ENCODE measurements at regions not wholly inside any gene's neighbourhood (a gene's known extent, or its start where the extent isn't known, plus 50 kb on each side); places are given as distances from the start of the nearest gene placed in this dataset.

DNA sequence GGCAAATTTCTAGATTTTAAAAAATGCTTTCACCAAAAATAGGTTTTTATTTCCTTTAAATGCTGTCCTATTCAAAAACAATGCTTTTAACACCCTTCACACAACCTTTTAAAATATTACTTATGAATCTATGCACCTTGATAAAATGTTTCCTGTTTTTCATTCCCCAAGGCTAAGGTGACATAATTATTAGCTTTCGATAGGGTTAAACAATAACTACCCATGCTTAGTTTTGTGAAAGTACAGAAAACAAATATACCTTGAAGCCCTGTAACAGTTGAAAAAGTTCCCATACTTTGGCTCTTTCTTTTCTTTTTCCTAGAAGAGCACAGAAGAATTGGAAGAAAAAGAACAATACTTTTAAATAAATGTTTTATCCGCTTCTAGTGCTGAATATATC lies 54.9 kb upstream of the ITPRID2 start:
- DNase-seq (ENCODE audit: low spot score), result no peak

DNA sequence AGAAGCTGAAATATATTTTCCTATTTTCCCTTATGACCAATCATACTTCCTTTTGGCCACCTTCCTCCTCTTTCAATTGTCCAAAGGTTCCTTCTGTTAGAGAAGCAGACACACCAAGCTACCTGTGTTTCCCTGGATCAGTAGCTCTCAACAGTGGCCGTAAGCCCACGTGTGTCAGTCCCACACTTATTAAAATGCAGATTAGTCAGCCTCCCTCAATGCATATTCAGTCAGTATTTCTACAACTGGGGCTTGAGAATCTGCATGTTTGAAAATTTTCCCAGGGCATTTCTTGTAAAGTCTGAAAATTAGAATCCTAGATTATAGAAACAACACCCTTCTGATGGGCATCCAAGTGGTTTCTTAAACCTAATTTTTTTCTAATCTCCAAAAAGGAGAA lies 54.0 kb upstream of the ITPRID2 start:
- DNase-seq (ENCODE audit: low spot score), result no peak

DNA sequence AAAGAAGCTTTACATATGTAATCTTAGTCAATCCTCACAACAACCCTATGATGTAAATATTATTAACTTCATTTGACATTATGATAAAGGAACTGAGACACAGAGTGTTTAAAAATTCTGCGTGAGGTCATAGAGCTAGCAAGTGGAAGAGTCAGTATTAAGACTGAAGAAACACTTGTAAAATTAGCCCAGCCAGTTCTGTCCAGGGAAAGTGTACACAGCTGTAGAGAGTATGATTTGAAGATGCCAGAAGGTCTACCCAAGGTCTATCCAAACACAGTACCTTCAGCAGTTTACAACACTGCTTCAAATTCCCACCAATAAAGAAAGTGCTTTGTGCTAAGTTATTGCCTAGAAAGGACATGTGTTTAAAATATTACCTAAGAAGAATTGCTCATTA lies 51.7 kb upstream of the ITPRID2 start:
- DNase-seq (ENCODE audit: low spot score), result no peak

DNA sequence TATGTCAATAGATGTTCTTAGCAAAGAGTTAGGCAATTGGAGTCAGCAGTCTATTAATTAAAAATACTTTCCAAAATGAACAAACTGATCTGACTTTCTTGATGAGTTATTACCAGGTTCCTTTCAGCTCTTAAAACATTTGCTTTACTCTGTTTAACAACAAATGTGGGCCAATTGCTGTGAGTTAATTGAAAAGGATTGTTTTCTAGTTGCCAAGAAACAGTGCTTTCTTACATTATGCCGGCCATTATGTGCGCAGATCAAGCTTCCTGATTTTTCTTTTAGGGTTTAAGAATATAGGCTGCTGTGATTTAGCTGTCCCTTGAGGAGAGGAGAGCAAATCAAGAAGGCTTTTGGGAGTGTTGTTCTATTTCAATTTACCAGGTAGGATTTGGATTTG lies 50.5 kb upstream of the ITPRID2 start:
- no peak for DNase-seq (ENCODE audit: low spot score)

All from H4 (cell line).